ENCODE measurements at regions not wholly inside any gene's neighbourhood (a gene's known extent, or its start where the extent isn't known, plus 50 kb on each side); places are given as distances from the start of the nearest gene placed in this dataset.

DNA sequence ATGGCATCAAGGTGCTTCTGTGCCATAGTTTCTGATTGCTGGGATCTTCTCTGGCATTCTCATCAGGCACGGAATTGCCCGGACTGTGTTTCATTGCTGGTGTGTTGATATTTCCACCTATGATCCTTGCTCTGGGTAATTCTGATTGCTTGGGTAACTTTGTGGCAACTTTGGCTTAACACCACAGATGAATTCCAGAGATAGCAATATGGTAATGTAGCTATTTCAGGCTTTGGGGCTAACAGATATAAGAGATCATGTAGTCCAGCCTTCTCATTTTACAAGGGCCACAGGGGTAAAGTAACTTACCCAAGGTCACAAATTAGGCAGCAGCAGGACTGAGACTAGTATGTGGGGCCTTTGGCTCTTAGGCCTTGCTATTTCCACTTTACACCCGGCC, 53.9 kb upstream of the PLPP4 start:
- TF ChIP-seq, protein P1, sequence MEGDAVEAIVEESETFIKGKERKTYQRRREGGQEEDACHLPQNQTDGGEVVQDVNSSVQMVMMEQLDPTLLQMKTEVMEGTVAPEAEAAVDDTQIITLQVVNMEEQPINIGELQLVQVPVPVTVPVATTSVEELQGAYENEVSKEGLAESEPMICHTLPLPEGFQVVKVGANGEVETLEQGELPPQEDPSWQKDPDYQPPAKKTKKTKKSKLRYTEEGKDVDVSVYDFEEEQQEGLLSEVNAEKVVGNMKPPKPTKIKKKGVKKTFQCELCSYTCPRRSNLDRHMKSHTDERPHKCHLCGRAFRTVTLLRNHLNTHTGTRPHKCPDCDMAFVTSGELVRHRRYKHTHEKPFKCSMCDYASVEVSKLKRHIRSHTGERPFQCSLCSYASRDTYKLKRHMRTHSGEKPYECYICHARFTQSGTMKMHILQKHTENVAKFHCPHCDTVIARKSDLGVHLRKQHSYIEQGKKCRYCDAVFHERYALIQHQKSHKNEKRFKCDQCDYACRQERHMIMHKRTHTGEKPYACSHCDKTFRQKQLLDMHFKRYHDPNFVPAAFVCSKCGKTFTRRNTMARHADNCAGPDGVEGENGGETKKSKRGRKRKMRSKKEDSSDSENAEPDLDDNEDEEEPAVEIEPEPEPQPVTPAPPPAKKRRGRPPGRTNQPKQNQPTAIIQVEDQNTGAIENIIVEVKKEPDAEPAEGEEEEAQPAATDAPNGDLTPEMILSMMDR (conservative IDR thresholded peaks at IDR 0.05; ENCODE audit: low read depth, low read length): no peak
- TF ChIP-seq EZH2 (IDR thresholded peaks at IDR 0.05; ENCODE audit: borderline replicate concordance, low read depth, low read length, poor library complexity, severe bottlenecking): no peak
